HuH-7.5 (cell line): ENCODE measurements at regions not wholly inside any gene's neighbourhood (a gene's known extent, or its start where the extent isn't known, plus 50 kb on each side); places are given as distances from the start of the nearest gene placed in this dataset.

Source experiments
- DNase-seq: peaks from one replicate; pipeline ENCODE4 v3.0.0; 2011; ENCODE audit warnings: low spot score

- DNase-seq = no peak
These were observed 344.6 kb upstream of the CTNND2 start for GRCh38 chr5:12248831-12249230.

DNA sequence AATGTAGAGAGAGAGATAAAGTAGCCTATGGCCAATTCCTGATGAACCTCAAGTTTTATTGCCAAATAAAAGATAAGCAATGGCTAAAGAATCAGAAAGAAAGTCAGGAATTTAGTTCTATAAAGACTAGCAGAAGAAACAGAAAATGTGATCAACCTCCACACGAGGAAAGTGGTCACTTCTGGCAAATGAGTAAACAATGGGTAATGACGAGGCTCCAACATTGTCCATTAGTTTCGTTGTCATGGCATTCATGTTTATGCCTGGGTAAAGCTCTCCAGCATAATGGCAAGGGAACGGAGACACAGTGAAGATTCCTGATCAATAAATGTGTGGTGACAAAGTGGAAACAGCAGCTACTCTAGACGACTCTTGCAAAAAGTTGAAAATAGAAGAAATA, 341.8 kb upstream of the CTNND2 start:
- DNase-seq = no peak

DNA sequence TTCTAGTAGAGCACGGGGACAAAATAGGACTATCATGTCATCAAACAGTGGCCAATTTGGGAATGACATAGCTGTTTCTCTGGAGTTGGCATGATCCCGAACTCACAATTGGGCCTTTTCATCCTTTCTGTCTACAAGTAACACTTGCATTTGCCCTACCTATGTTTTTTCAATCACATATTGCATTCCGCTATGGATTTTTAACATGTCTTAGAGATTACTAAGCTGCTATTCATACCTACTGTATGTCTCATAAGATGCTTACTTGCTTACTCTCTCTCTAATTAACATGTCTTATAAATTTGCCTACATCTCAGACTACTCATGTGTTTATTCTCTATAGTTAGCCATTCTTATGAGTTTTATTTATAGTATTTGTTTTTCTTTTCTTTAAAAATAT, 341.2 kb upstream of the CTNND2 start:
- DNase-seq = no peak

GRCh38 chr5:12242950-12243888, 339.0 kb upstream of the CTNND2 start:
- no peak for DNase-seq

- no peak for DNase-seq
These were observed 333.8 kb upstream of the CTNND2 start for GRCh38 chr5:12237837-12238575.

GRCh38 chr5:12230659-12231058, 326.4 kb upstream of the CTNND2 start:
- no peak for DNase-seq

DNA sequence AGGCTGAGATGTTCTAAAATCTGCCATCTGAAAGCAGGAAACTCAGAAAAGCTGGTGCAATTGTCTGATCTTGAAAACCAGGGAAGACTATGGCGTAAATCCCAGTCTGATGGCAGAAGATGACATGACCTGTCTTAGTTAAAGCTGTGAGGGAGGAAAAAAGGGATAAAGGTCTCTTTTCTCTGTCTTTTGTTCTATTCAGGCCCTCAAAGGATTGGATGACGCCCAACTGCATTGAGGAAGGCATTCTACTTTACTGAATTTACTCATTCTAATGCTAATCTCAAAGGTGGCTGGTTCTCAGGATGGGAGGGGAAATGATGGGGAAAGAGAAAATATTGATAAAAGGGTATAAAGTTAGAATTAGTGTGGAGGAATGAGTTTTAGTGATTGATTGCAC, 312.8 kb upstream of the CTNND2 start:
- DNase-seq = no peak

- DNase-seq = no peak
These were observed 310.2 kb upstream of the CTNND2 start for GRCh38 chr5:12214267-12215015.

DNA sequence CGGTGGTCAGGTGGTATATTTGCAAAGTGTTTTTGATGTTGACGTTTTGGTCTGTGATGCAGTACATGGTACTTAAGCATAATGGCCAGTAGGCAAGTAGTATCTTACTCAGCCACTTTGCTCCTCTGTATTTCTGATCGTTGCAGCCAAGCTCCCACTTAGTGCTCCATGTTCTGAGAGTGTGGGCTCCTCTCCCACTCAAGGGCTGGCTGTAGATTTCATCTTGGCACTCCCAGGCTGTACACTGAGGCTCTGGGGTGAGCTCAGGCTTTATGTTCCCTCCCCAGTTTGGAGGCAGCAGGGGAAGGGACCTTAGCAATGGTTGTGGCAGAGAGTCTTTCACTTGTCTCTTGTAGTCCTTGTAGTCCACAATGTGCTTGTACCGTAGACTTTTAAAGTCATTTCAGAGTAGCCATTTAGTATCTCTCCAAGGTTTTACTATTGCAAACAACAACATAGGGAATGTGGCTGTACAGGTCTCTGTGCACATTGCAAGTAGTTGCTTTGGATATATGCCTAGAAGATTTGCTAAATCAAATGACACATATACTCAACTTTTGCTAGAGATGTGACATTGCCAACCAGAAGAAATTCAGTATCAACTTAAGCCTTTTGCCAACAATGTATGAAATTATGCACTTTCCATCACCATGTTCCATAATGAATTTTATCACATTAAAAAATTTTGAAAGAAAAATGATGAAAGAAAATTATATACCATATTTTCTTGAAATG, 304.3 kb upstream of the CTNND2 start:
- no peak for DNase-seq

GRCh38 chr5:12204761-12205160, 300.5 kb upstream of the CTNND2 start:
- DNase-seq = no peak

DNA sequence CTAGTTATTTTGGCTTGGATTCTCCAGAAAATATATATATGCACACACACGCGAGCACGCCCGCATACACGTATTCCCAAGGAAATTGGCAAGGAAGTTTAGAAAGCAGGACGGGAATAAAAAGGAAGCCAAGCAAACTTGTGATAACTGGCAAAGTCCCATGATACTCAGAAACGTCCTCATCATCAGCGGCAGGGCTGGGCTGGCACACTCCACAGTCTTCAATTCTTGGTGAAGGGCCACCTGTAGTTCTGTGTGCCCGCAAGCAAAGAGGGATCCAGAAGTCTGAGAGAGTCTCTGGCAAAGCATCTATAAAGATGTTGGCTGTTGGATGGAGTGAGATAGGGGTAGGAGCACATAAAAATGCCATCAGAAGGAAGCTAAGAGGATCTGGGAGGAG, 289.3 kb upstream of the CTNND2 start:
- no peak for DNase-seq

DNA sequence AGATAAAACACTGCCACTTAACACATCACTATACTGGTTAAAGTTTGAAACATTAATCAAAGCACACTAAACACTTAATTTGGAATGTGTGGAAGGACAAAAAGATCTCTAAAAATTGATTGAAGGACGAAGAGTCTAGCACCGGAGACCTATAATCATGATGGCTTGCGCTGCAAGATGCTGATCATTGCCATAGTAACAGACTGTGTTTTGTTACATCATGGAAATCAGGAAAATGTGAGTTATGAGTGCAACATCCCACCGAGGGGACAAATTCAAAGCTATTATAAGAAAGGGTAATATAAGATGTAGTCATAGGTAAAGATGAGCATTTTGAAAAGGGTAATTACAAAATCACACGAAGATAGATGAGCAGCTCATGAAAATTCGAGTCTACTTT, 278.8 kb upstream of the CTNND2 start:
- no peak for DNase-seq

- DNase-seq = no peak
These were observed 273.6 kb upstream of the CTNND2 start for GRCh38 chr5:12177851-12178250.

GRCh38 chr5:12177225-12177624, 273.0 kb upstream of the CTNND2 start:
- DNase-seq = no peak

DNA sequence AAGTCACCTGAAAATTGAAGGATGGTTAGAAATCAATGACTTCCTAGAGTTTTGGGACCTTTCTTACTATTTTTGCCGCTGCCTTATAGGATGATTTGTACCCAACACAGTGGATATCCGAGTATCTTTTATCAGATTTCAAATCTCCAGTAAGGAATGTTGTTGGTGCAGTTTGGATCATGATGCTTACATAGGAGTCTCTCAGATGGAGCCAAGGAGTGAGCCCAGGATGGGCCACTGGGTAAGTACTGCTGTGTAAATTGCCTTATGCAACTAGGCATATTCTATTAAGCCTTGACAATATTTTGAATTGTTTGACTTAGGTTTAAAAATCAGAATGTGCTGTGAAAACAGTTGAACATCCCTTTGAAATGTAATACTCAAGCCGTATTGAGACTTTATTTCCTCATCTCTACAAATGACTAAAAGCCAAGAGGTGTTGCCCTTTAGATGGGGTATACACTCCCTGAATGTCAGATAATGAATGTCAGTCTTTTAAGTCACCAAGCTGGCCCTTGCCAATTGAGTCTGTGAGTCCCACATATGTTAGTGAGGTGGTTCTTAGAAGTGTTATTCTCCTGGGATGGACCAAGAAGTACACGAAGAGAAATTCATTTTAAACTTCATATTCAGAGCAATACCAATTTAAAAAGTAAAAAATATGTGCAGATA, 271.8 kb upstream of the CTNND2 start:
- DNase-seq = no peak

DNA sequence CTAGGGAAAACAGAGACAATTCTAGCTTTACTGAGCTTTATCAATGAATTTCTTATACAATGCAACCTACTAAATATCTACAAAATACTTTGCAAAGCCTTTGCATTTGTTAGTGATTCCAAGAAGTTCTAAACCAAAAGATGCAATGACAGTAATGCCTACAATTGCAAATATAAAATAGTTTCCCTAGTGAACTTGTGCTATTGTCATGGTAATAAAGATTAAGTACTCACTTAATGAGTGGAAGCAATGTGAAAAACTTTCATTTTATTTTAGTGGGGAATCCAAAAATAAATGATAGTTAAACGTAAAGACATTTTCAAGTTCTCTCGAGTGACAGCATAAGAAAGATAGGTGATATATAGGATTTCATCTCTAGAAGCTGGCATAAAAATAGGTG, 270.5 kb upstream of the CTNND2 start:
- no peak for DNase-seq

DNA sequence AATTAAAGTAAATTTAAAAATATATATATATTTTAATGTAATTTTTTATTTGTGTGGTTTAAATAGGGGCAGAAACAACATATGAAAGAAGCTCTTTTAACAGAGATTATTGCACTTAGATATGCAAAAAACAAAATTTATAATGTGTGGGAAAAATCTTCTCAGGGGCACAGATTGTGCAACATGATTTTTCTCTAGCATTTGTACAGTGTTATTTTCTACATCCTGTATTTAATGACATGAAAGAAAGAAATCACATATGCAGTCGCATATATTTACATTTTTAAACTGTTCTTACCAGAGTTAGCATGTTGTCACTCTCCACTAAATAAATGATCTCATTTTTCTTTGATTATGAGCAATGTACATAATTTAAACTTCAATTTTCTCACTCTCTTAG, 265.3 kb upstream of the CTNND2 start:
- no peak for DNase-seq

GRCh38 chr5:12162863-12163262, 258.6 kb upstream of the CTNND2 start:
- no peak for DNase-seq

DNA sequence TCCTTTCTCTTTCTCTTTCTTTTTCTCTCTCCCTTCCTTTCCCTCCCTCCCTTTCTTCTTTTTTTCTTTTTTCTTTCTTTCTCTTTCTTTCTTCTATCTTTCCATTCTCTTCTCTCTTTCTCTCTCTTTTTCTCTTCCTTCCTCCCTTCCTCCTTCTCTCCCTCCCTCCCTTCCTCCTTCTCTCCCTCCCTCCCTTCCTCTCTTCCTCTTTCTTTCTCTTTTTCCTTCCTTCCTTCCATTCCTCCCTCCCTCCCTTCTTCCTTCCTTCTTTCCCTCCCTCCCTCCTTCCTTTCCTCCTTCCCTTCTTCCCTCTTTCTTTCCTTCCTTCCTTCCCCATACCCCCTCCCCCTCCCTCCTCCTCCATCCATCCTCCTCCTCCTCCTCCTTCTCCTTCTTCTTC, 243.3 kb upstream of the CTNND2 start:
- no peak for DNase-seq

DNA sequence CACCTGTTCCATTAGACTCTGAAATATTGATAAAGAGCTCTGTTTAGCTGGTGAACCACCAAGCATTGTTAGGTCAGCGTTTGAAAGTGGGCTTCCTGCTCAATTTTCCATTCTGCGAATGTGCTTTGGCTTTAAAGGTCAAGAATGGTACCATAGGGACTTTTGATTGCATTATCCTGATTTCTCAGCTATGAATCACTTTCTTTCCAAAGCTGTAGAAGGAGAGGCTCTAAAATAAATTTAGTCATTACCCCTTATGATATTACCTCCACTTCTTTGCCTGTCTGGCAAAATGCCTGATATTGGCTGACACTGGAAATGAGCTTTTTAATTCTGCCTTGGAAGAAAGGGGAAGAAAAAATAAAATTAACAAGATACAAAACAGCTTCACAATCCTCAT, 237.2 kb upstream of the CTNND2 start:
- DNase-seq = no peak

DNA sequence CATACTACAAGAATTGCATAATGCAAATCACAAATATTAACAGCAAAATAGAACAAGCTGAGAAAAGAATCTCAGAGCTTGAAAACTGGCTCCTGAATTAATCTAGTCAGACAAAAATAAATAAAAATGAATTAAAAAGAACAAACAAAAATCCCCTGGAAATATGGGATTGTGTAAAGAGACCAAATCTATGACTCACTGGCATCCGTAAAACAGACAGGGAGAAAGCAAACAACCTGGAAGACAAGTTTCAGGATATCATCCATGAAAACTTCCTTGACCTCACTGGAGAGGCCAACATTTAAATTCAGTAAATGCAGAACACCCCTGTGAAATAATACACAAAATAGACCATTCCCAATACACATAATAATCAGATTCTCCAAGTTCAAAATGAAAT, 229.3 kb upstream of the CTNND2 start:
- no peak for DNase-seq
